GM12891 (cell line): ENCODE measurements at regions not wholly inside any gene's neighbourhood (a gene's known extent, or its start where the extent isn't known, plus 50 kb on each side); places are given as distances from the start of the nearest gene placed in this dataset.

Experiments
- PAX5 ChIP-seq: IDR thresholded peaks from 2 replicates; pipeline ENCODE4 v1.6.1; 2011; ENCODE audit warnings: low read length, moderate library complexity, mild to moderate bottlenecking; ENCODE audit not compliant: insufficient read depth, severe bottlenecking
- POLR2A ChIP-seq: IDR thresholded peaks from 2 replicates; pipeline ENCODE4 v1.6.1; 2011; ENCODE audit warnings: low read depth, low read length, control low read depth
- POLR2AphosphoS5 ChIP-seq: IDR thresholded peaks from 2 replicates; pipeline ENCODE4 v1.6.1; 2011; ENCODE audit warnings: low read depth, low read length, control low read depth
- POU2F2 ChIP-seq: IDR thresholded peaks from 2 replicates; pipeline ENCODE4 v1.6.1; 2011; ENCODE audit warnings: low read depth, mild to moderate bottlenecking, control low read depth, low read length, moderate library complexity
- SPI1 ChIP-seq: IDR thresholded peaks from 2 replicates; pipeline ENCODE4 v1.6.1; 2011; ENCODE audit warnings: low read depth, low read length, control low read depth
- TAF1 ChIP-seq: IDR thresholded peaks from 2 replicates; pipeline ENCODE4 v1.6.1; 2011; ENCODE audit warnings: low read depth, low read length, control low read depth

- no peak for TF ChIP-seq POLR2A
- no peak for TF ChIP-seq TAF1
- no peak for TF ChIP-seq POLR2AphosphoS5
- TF ChIP-seq POU2F2: no peak
- TF ChIP-seq SPI1: no peak
- TF ChIP-seq PAX5: no peak
Measured at GRCh38 chr10:91726355-91726754, 71.9 kb upstream of the TNKS2 start.
